Kidney (tissue), 13 donors: ENCODE measurements at regions not wholly inside any gene's neighbourhood (a gene's known extent, or its start where the extent isn't known, plus 50 kb on each side); places are given as distances from the start of the nearest gene placed in this dataset.

Experiments used
- DNase-seq, 5 donors: peaks; one replicate each; pipeline ENCODE4 v3.0.0-alpha.2; 2013 to 2020
- FAIRE-seq: peaks from 2 replicates; lab custom pipeline; 2012; peaks lifted over from hg19 to GRCh38; lab: Jason Lieb, UNC
- H3K27ac ChIP-seq, 2 donors: one replicate each; pipeline ENCODE4 v1.7.0; 2013; ENCODE audit warnings: low read depth in 2 of 2, low read length in 2 of 2, inconsistent platforms in 1 of 2
- H3K27me3 ChIP-seq: one replicate; pipeline ENCODE4 v1.7.1; 2013; ENCODE audit warnings: low read length, inconsistent platforms; ENCODE audit not compliant: control insufficient read depth, insufficient read depth
- H3K36me3 ChIP-seq, 3 donors: one replicate each; pipeline versions ENCODE4 v1.7.0 to v1.7.1; 2013; ENCODE audit warnings: low read length in 3 of 3, control low read depth in 1 of 3, inconsistent platforms in 1 of 3; ENCODE audit not compliant: insufficient read depth in 3 of 3, control insufficient read depth in 2 of 3
- H3K4me1 ChIP-seq, 3 donors: one replicate each; pipeline versions ENCODE4 v1.7.0 to v1.7.1; 2013; ENCODE audit warnings: low read length in 3 of 3, inconsistent platforms in 1 of 3, low read depth in 1 of 3; ENCODE audit not compliant: control insufficient read depth in 2 of 3, insufficient read depth in 2 of 3
- H3K4me3 ChIP-seq, 3 donors: one replicate each; pipeline versions ENCODE4 v1.7.0 to v1.8.1; 2013; ENCODE audit warnings: low read length in 3 of 3, control low read depth in 1 of 3, inconsistent platforms in 1 of 3
- H3K9ac ChIP-seq, 3 donors: one replicate each; pipeline versions ENCODE4 v1.7.0 to v1.7.1; 2013; ENCODE audit warnings: low read length in 3 of 3, control low read depth in 1 of 3, inconsistent platforms in 1 of 3
- H3K9me3 ChIP-seq, 3 donors: one replicate each; pipeline versions ENCODE4 v1.7.0 to v1.7.1; 2013; ENCODE audit warnings: low read length in 3 of 3, control low read depth in 1 of 3, inconsistent platforms in 1 of 3; ENCODE audit not compliant: control insufficient read depth in 2 of 3, insufficient read depth in 1 of 3
- intact Hi-C: fragments of 100-400 bp; cut with DNase I; formaldehyde crosslinking; loops from one replicate; pipeline ENCODE4 v1.11.1; 2022
- TF ChIP-seq, protein P1 (sequence below): IDR thresholded peaks from 3 replicates; pipeline ENCODE4 v1.5.1; 2012; ENCODE audit warnings: mild to moderate bottlenecking, moderate library complexity, borderline replicate concordance; ENCODE audit not compliant: insufficient read depth; ENCODE audit errors: extremely low read depth
- donor health status: control.
- donor health status: control.
- donor health status: control.
- donor health status: control.
- donor health status: control.
- donor health status: DM: yes; HTN: yes; CAD: no.
- donor health status: Normal renal cell carcinoma (clear cell type).

GRCh38 chr9:126049088-126049487 is 277.5 kb upstream of the MVB12B start:
- no peak overlapping the region for H3K27ac ChIP-seq
- intact Hi-C loops, result no loop called here
- H3K36me3 ChIP-seq, result no peaks in the 10 kb centered on the region
- H3K9ac ChIP-seq, result no peak overlapping the region
- peaks cover 0 to 11% (median 3%) of the 10 kb centered on the region in 3 donors for H3K9me3 ChIP-seq
- H3K4me1 ChIP-seq, result no peaks in the 10 kb centered on the region
- H3K27me3 ChIP-seq, result no peaks in the 10 kb centered on the region
- peak in 4 of 5 donors; percentile 27 to 56 (median 50) for DNase-seq
- H3K4me3 ChIP-seq, result no peak overlapping the region
- no peak for FAIRE-seq
- TF ChIP-seq, protein P1, sequence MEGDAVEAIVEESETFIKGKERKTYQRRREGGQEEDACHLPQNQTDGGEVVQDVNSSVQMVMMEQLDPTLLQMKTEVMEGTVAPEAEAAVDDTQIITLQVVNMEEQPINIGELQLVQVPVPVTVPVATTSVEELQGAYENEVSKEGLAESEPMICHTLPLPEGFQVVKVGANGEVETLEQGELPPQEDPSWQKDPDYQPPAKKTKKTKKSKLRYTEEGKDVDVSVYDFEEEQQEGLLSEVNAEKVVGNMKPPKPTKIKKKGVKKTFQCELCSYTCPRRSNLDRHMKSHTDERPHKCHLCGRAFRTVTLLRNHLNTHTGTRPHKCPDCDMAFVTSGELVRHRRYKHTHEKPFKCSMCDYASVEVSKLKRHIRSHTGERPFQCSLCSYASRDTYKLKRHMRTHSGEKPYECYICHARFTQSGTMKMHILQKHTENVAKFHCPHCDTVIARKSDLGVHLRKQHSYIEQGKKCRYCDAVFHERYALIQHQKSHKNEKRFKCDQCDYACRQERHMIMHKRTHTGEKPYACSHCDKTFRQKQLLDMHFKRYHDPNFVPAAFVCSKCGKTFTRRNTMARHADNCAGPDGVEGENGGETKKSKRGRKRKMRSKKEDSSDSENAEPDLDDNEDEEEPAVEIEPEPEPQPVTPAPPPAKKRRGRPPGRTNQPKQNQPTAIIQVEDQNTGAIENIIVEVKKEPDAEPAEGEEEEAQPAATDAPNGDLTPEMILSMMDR, result no peak

DNA sequence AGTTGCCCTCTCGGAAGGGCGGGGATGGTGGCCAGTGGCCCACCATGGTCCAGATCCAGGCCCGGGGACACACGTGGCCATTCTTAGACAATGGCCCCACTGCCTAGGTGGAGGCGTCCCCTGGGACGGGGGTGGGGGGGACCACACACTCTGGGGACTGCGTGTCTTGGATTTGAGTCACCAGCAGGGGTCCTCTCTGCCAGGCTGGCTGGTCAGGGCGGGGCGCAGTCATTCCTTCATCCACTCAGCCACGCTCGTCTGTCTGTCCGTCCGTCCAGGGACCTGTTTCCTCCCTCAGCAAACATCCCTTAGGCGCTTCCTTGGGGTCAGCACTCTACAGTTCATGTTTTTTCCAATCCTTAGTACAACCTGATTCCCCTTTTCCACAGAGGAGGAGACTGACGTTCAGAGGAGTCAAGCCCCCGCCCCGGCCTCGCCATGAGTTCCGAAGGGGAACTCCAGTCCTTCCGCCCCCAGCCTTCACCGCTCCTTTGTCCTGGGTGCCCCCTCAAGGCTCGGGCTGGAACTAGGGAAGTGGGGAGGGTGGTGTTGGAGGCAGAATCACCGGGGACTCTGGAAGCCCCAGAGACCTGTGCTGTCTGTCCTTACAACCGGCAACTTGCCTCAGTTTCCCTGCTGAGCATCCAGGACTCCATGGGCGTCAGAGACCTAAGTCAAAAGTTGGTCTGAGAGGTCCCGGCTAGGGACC is 276.6 kb upstream of the MVB12B start:
- FAIRE-seq (no peak), DNase-seq (peak in 1 of 5 donors; percentile 46)
- TF ChIP-seq, protein P1, result no peak
- Histone ChIP-seq H3K4me3 (no peak overlapping the region), H3K36me3 (no peaks in the 10 kb centered on the region), H3K9me3 (peaks cover 0 to 9% (median 3%) of the 10 kb centered on the region in 3 donors), H3K9ac (no peak overlapping the region), H3K27me3 (no peaks in the 10 kb centered on the region), H3K27ac (no peak overlapping the region), H3K4me1 (no peaks in the 10 kb centered on the region)
- intact Hi-C loops, result no loop called here

- H3K27ac ChIP-seq, result no peak overlapping the region
These were observed 276.0 kb upstream of the MVB12B start for GRCh38 chr9:126050605-126050990.

More at GRCh38 chr9:126050605-126050990, 276.0 kb upstream of the MVB12B start:
- intact Hi-C loops, result no loop called here
- H3K9me3 ChIP-seq, result peaks cover 0 to 6% (median 3%) of the 10 kb centered on the region in 3 donors
- no peak overlapping the region for H3K9ac ChIP-seq
- no peaks in the 10 kb centered on the region for H3K36me3 ChIP-seq
- TF ChIP-seq, protein P1, result no peak
- no peaks in the 10 kb centered on the region for H3K4me1 ChIP-seq
- no peak for FAIRE-seq
- peak in 1 of 5 donors; percentile 39 for DNase-seq
- no peaks in the 10 kb centered on the region for H3K27me3 ChIP-seq
- no peak overlapping the region for H3K4me3 ChIP-seq
